Adrenal gland (tissue), 5 donors: ENCODE measurements at regions not wholly inside any gene's neighbourhood (a gene's known extent, or its start where the extent isn't known, plus 50 kb on each side); places are given as distances from the start of the nearest gene placed in this dataset.

ENCODE experiments used
- CTCF ChIP-seq, 6 experiments: fragments of 450-650 bp in 4 of 6; fragments of 200-600 bp in 2 of 6; sonication (generic) in 1 of 6; IDR thresholded peaks; 1 replicate in 5 of 6; 2 replicates in 1 of 6; pipeline versions ENCODE4 v1.5.1 to v1.8.0; 2016 to 2021; ENCODE audit warnings: antibody characterized with exemption in 6 of 6, mild to moderate bottlenecking in 2 of 6, moderate library complexity in 1 of 6
- POLR2A ChIP-seq, 2 donors: fragments of 450-650 bp; IDR thresholded peaks; one replicate each; pipeline ENCODE4 v1.6.1; 2017; ENCODE audit warnings: antibody characterized with exemption in 2 of 2, mild to moderate bottlenecking in 2 of 2, moderate library complexity in 1 of 2
- donor health status: DM: no; HTN: no; CAD: no.

GRCh38 chr16:6864244-6864643 lies 468.4 kb upstream of the RBFOX1 start:
- TF ChIP-seq CTCF (IDR thresholded peaks at IDR 0.05) (no peak), POLR2A (IDR thresholded peaks at IDR 0.05) (no peak)
